ENCODE measurements at regions not wholly inside any gene's neighbourhood (a gene's known extent, or its start where the extent isn't known, plus 50 kb on each side); places are given as distances from the start of the nearest gene placed in this dataset.

DNA sequence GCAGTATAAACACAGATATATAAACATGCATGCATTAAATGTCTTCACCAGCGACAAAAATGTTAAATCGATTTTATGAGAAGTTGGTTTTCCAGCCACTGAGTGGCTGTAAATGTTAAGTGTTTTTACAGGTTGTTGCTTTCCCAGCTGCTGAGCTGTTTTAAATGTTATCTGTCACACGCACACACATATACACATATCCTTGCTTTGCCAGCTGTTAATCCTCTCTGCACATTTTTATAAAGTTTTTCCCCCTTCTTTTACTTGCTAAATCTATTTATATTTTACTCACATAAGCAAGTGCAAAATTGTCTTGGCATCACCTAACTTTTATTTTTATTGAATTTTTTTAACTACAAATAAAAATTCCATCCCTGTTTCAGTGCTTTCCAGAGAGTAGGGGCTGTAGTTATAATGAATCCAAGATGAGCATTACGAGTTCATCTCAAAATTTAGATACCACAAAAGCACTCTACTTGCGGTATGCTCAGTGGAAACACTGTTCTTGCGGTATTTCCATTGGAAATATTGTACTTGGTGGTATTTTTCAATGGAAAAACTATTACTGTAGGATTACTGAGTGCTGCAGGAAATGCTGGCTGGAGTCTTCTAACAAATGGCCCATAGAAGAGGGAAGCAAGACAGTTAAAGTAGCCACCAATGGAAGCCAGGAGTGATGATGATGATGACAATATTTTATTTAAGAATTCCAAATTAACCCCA lies 124.9 kb upstream of the KCNJ16 start:
- no peak overlapping the region for H3K4me3 ChIP-seq
- H3K27me3 ChIP-seq, result no peaks in the 10 kb centered on the region
- TF ChIP-seq, protein P1, sequence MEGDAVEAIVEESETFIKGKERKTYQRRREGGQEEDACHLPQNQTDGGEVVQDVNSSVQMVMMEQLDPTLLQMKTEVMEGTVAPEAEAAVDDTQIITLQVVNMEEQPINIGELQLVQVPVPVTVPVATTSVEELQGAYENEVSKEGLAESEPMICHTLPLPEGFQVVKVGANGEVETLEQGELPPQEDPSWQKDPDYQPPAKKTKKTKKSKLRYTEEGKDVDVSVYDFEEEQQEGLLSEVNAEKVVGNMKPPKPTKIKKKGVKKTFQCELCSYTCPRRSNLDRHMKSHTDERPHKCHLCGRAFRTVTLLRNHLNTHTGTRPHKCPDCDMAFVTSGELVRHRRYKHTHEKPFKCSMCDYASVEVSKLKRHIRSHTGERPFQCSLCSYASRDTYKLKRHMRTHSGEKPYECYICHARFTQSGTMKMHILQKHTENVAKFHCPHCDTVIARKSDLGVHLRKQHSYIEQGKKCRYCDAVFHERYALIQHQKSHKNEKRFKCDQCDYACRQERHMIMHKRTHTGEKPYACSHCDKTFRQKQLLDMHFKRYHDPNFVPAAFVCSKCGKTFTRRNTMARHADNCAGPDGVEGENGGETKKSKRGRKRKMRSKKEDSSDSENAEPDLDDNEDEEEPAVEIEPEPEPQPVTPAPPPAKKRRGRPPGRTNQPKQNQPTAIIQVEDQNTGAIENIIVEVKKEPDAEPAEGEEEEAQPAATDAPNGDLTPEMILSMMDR (IDR thresholded peaks at IDR 0.05), result no peak
- no peak for TF ChIP-seq EP300 (IDR thresholded peaks at IDR 0.05)
- TF ChIP-seq POLR2A (IDR thresholded peaks at IDR 0.05), result no peak
- H3K4me1 ChIP-seq (ENCODE audit: insufficient read depth), result no peaks in the 10 kb centered on the region
- DNase-seq, result no peak
- H3K36me3 ChIP-seq, result no peaks in the 10 kb centered on the region
- intact Hi-C loops (cut with DNase I), result no loop called here
- no peaks in the 10 kb centered on the region for H3K9me3 ChIP-seq
- 18 to 33% (median 27%) methylated on average over 6 of the region's 6 CpGs for WGBS, 3 donors
- no peak overlapping the region for H3K27ac ChIP-seq

DNA sequence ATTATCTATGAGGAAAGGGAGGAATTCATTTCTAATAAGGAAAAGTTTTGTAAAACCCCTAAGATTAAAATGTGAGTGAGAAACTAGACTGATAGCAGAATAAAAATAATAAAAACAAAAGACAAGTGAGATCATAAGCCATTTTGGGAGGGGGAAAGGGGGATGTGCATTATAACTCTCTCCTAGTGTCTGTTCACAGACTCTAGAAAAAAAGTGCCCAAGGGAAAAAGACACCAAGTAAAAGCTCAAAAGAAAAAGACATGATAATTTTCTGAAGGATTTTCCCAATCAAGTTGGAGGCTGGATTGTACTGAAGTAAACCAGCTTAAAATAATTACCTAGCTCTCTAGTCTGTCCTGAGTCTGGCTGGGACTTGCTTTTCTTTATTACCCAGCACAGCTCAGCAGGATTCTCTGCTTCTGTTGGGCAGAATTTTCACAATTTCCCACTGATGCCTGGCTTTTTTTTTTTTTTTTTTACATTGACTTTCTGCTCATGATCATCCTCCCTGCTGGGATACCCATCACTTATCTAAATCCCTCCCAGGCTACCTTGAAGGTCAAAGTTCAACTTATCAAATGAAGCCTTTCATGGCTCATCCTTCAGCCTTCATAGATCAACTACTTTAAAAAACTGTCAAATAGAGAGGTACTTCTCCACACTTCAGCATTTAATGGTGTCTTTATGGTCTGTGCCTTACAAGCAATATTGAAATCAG lies 124.2 kb upstream of the KCNJ16 start:
- intact Hi-C loops (cut with DNase I), result no loop called here
- Histone ChIP-seq H3K27me3 (no peaks in the 10 kb centered on the region), H3K9me3 (no peaks in the 10 kb centered on the region), H3K4me1 (ENCODE audit: insufficient read depth) (no peaks in the 10 kb centered on the region), H3K4me3 (no peak overlapping the region), H3K36me3 (no peaks in the 10 kb centered on the region), H3K27ac (no peak overlapping the region)
- no peak for TF ChIP-seq EP300 (IDR thresholded peaks at IDR 0.05)
- no peak for DNase-seq

DNA sequence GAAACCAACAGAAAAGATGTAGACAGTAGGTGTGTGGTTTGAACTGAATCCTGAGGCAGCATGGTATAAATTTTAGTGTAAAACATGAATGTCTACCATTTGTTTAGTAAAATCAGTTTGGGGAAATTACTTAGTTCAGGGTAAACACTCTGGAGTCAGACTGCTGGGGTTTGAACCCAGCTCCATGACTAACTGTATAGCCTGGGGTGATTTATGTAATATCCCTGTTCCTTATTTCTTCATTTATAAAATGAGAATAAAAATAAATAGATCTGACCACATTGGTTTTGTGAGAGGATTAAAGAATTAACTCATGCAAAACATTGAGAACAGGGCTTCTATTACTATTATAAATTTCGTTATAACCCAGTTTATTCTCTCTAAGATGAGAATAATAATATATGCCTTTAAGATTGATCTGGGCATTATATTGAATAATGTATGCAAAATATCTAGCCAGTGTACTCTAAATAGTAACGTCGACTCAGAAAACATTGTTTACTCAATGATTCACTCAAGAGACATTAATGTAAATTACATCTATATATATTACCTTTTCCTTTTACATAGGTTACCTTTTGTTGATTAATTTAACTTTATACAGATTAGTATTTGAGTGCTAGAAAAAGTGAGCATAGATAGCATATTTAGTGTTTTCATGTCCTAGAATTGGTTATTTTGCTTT lies 120.6 kb upstream of the KCNJ16 start:
- H3K27me3 ChIP-seq, result no peaks in the 10 kb centered on the region
- no peaks in the 10 kb centered on the region for H3K4me1 ChIP-seq (ENCODE audit: insufficient read depth)
- DNase-seq, result no peak
- no peak overlapping the region for H3K4me3 ChIP-seq
- H3K27ac ChIP-seq, result no peak overlapping the region
- TF ChIP-seq, protein P1 (IDR thresholded peaks at IDR 0.05), result no peak
- TF ChIP-seq POLR2A (IDR thresholded peaks at IDR 0.05) (no peak), EP300 (IDR thresholded peaks at IDR 0.05) (no peak)
- intact Hi-C loops (cut with DNase I), result no loop called here
- 90 to 93% (median 91%) methylated on average over 3 of the region's 3 CpGs for WGBS, 3 donors
- no peaks in the 10 kb centered on the region for H3K9me3 ChIP-seq
- H3K36me3 ChIP-seq, result no peaks in the 10 kb centered on the region

DNA sequence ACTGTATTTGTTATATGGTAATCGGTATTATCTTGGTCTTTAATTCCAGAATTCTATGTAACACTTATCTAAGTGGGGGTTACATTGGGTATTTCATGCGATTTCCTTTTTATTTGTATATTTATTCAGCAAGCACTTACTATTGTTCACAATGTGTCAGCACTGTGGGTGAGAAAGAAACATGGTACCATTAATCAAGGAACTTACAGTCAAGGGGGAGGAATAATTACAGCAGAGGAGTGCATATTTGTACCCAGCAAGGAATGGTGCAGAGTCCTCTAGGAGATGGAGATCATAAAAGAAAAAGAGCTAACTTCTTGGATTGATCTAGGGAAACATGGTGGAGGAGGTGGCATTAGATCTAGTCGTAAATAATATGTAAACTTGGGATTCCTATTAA lies 117.0 kb upstream of the KCNJ16 start:
- WGBS, 3 donors, result 93 to 97% (median 96%) methylated on average over 3 of the region's 3 CpGs
- intact Hi-C loops (cut with DNase I), result no loop called here
- peaks cover 7% of the 10 kb centered on the region for H3K4me1 ChIP-seq (ENCODE audit: insufficient read depth)
- H3K27ac ChIP-seq, result no peak overlapping the region
- DNase-seq, result no peak
- no peak overlapping the region for H3K4me3 ChIP-seq
- no peaks in the 10 kb centered on the region for H3K36me3 ChIP-seq
- no peaks in the 10 kb centered on the region for H3K27me3 ChIP-seq
- TF ChIP-seq POLR2A (IDR thresholded peaks at IDR 0.05) (no peak), EP300 (IDR thresholded peaks at IDR 0.05) (no peak)
- H3K9me3 ChIP-seq, result no peaks in the 10 kb centered on the region

DNA sequence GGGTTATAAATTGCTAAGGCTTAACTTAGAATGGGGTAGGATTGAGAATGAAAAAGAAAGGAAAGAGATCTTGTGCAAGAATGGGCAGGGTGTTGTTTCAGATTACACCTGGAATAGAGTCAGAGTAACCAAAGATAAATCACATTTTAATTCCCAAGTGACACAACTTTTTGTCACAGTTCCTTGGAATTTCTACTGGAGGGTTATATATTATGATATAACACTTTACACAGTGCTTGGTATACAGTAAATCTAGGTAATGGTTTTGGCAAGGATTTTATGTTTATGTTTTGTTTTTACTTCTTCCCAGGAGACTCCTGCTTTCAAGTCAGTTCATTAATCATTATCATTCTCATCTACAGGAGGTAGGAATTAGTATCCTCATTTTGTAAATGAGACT lies 115.7 kb upstream of the KCNJ16 start:
- Histone ChIP-seq H3K9me3 (no peaks in the 10 kb centered on the region), H3K27ac (no peak overlapping the region), H3K36me3 (no peaks in the 10 kb centered on the region), H3K4me1 (ENCODE audit: insufficient read depth) (peaks cover 7% of the 10 kb centered on the region), H3K27me3 (no peaks in the 10 kb centered on the region), H3K4me3 (no peak overlapping the region)
- intact Hi-C loops (cut with DNase I), result no loop called here
- DNase-seq, result no peak
- TF ChIP-seq POLR2A (IDR thresholded peaks at IDR 0.05) (no peak), EP300 (IDR thresholded peaks at IDR 0.05) (no peak)
- TF ChIP-seq, protein P1 (IDR thresholded peaks at IDR 0.05), result no peak

Measured in ovary (tissue), 7 donors.